HL-60 (cell line): ENCODE measurements at regions not wholly inside any gene's neighbourhood (a gene's known extent, or its start where the extent isn't known, plus 50 kb on each side); places are given as distances from the start of the nearest gene placed in this dataset.

Experiments used
- GABPA ChIP-seq: IDR thresholded peaks from 2 replicates; pipeline ENCODE4 v1.6.1; 2012; ENCODE audit warnings: low read depth
- POLR2AphosphoS5 ChIP-seq: IDR thresholded peaks from 2 replicates; pipeline ENCODE4 v1.6.1; 2012; ENCODE audit warnings: low read depth
- TF ChIP-seq, protein P1 (sequence below): IDR thresholded peaks from one replicate; pipeline ENCODE4 v1.5.1; 2011; ENCODE audit warnings: low read length, control low read depth, inconsistent platforms; ENCODE audit not compliant: insufficient read depth

DNA sequence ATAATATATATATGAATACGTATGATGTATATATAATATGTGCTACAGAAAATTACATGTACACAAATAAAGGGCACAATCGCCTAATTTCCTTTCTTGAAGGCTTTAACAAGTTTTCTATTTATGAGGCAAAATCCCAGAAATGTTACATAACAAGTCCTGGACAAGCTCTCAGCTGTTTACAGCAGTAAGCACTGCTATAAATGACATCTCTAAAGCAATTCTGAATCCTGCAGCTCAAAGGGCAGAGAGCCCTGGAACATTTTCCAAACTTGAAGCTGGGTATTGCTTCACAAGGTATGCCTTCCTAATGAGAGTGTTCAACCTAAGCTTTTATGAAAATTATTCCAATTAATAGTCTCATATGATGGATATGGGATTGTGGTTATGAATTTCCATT is 222.3 kb upstream of the GCFC2 start:
- TF ChIP-seq GABPA = no peak
- TF ChIP-seq POLR2AphosphoS5 = no peak
- TF ChIP-seq, protein P1, sequence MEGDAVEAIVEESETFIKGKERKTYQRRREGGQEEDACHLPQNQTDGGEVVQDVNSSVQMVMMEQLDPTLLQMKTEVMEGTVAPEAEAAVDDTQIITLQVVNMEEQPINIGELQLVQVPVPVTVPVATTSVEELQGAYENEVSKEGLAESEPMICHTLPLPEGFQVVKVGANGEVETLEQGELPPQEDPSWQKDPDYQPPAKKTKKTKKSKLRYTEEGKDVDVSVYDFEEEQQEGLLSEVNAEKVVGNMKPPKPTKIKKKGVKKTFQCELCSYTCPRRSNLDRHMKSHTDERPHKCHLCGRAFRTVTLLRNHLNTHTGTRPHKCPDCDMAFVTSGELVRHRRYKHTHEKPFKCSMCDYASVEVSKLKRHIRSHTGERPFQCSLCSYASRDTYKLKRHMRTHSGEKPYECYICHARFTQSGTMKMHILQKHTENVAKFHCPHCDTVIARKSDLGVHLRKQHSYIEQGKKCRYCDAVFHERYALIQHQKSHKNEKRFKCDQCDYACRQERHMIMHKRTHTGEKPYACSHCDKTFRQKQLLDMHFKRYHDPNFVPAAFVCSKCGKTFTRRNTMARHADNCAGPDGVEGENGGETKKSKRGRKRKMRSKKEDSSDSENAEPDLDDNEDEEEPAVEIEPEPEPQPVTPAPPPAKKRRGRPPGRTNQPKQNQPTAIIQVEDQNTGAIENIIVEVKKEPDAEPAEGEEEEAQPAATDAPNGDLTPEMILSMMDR = no peak
